ENCODE measurements at regions not wholly inside any gene's neighbourhood (a gene's known extent, or its start where the extent isn't known, plus 50 kb on each side); places are given as distances from the start of the nearest gene placed in this dataset.

DNA sequence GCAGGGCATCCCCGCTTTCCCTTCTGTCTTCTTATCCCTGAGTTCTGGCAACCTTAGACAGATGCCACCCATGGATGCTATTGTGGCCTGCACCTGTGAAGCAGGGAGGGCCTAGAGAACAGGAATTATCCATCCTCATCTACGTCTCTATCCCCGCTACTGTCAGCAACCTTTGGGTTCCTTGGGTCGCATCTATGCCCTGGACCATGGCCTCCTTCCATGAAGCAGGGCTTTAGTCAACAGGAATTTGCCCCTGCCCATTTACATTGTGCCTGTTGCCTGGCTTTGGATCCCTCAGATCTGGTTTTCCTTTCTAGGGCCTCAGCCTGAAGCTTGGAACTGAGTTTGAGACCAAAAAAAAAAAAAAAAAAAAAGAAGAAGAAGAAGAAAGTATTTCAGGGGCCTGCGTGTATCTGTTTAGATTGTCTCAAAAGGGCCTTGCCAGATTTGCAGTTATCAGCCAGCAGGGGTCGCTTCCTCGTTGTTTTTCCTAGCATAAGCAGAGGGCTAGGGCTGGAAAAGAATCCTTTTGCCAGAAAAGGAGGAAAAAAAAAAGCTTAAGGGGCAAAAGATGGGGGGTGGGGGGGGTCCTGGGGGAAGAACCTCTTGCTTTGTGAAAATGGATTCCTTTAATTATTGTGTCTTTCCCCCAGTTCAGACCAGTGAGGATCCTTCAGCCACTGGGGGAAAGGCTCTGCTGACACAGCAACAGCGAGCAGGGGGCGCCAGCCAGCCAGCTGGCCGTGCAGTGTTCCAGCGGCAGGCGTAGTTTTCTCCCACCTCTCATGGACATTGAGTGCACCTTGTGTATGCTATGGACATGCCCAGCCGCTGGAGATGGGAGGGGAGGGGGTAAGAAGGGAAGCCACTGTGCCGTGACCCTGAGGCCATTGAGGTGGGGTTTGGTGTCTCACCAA lies 65.7 kb upstream of the ALDH1L1 start (continued):
- TF ChIP-seq CHD1 (IDR thresholded peaks at IDR 0.05; ENCODE audit: low read depth, low read length), result no peak
